Endothelial cell (in vitro differentiated cells): ENCODE measurements at regions not wholly inside any gene's neighbourhood (a gene's known extent, or its start where the extent isn't known, plus 50 kb on each side); places are given as distances from the start of the nearest gene placed in this dataset.

Source experiments
- DNase-seq: peaks from one replicate; pipeline ENCODE4 v3.0.0; 2021; ENCODE audit warnings: low spot score
- H3K27ac Mint-ChIP-seq: one replicate; pipeline ENCODE4 v1.8.0; 2021; ENCODE audit warnings: mixed read lengths, inconsistent platforms; ENCODE audit not compliant: unreplicated experiment
- H3K27me3 Mint-ChIP-seq: one replicate; pipeline ENCODE4 v1.8.0; 2021; ENCODE audit warnings: mild to moderate bottlenecking, moderate library complexity, mixed read lengths, inconsistent platforms; ENCODE audit not compliant: unreplicated experiment
- H3K36me3 Mint-ChIP-seq: one replicate; pipeline ENCODE4 v1.8.0; 2021; ENCODE audit warnings: mild to moderate bottlenecking, low read depth, mixed read lengths, inconsistent platforms; ENCODE audit not compliant: unreplicated experiment
- H3K4me1 Mint-ChIP-seq: one replicate; pipeline ENCODE4 v1.8.0; 2021; ENCODE audit warnings: mild to moderate bottlenecking, mixed read lengths, inconsistent platforms; ENCODE audit not compliant: unreplicated experiment
- H3K4me3 Mint-ChIP-seq: one replicate; pipeline ENCODE4 v1.8.0; 2021; ENCODE audit warnings: mild to moderate bottlenecking, mixed read lengths, inconsistent platforms; ENCODE audit not compliant: unreplicated experiment
- H3K9me3 Mint-ChIP-seq: one replicate; pipeline ENCODE4 v1.8.0; 2021; ENCODE audit warnings: mixed read lengths, inconsistent platforms; ENCODE audit not compliant: unreplicated experiment
- TF ChIP-seq, protein P1 (sequence below): fragments of 200-600 bp; sonication (generic); IDR thresholded peaks from one replicate; pipeline ENCODE4 v1.5.0; 2021; ENCODE audit warnings: antibody characterized with exemption; ENCODE audit not compliant: unreplicated experiment

DNA sequence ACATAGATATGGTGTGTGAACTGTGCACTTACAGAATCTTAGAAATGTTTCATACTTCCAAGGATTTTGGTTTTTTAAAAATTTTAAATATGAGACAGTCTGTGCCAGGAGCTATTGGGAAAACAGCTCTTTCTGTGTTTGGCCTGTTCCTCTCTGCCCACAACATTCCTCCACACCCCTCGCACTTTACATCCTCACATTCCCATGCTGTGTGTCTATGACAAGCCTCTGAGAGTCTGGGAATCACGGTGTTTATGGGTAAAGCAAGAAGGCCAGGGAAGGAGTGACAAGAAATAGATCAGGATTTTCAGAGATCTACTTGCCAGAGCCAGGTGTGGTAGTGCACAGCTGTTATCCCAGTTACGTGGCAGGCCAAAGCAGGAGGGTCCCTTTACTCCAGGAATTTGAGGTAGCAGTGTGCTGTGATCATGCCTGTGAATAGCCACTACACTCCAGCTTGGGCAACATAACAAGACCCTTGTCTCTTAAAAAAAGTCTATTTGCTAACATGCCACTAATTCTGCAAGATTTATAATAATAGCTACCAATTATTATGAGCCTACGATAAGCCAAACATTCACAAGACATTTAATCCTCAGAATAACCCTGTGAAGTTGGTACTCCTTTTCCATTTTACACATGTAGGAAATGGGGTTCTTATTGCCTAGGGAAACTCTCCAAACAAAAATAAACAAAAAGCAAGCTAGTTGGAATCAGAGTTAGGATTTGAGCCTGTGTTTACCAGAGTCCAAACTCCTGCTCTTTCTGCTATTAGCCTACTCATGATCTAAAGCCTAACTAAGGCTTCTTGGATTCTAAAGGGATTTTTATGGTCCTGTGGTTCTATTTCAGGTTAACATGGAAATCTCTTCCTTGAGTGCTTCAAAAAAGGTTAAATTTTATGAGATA is 168.3 kb upstream of the SP8 start:
- Mint-ChIP-seq H3K27me3 (peaks cover 1% of the 10 kb centered on the region), H3K9me3 (no peaks in the 10 kb centered on the region), H3K4me1 (peaks cover 10% of the 10 kb centered on the region), H3K4me3 (no peak overlapping the region), H3K36me3 (no peaks in the 10 kb centered on the region), H3K27ac (no peak overlapping the region)
- TF ChIP-seq, protein P1, sequence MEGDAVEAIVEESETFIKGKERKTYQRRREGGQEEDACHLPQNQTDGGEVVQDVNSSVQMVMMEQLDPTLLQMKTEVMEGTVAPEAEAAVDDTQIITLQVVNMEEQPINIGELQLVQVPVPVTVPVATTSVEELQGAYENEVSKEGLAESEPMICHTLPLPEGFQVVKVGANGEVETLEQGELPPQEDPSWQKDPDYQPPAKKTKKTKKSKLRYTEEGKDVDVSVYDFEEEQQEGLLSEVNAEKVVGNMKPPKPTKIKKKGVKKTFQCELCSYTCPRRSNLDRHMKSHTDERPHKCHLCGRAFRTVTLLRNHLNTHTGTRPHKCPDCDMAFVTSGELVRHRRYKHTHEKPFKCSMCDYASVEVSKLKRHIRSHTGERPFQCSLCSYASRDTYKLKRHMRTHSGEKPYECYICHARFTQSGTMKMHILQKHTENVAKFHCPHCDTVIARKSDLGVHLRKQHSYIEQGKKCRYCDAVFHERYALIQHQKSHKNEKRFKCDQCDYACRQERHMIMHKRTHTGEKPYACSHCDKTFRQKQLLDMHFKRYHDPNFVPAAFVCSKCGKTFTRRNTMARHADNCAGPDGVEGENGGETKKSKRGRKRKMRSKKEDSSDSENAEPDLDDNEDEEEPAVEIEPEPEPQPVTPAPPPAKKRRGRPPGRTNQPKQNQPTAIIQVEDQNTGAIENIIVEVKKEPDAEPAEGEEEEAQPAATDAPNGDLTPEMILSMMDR, result no peak
- no peak for DNase-seq

DNA sequence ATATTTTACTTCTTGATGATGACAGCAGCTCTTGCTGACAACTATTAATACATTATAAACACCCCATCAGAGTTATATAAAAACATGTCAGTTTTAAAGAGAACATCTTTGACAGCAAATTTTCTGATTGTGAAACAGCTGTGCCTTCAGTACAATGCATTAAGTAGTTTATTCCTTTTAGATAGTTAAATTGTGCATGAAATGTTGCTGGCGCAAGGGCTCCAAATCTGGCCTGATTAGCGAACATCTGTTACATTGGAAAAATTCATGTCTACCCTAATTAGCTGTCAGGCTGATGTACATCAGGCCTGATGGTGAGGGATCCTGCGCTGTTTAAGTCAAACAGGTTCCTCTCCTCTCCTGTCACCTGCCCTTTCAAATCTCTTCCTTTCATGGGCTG is 171.9 kb upstream of the SP8 start:
- Mint-ChIP-seq H3K4me1 (peaks cover 4% of the 10 kb centered on the region), H3K4me3 (no peak overlapping the region), H3K9me3 (no peaks in the 10 kb centered on the region), H3K36me3 (no peaks in the 10 kb centered on the region), H3K27ac (no peak overlapping the region), H3K27me3 (no peaks in the 10 kb centered on the region)
- TF ChIP-seq, protein P1, result no peak
- DNase-seq, result no peak

DNA sequence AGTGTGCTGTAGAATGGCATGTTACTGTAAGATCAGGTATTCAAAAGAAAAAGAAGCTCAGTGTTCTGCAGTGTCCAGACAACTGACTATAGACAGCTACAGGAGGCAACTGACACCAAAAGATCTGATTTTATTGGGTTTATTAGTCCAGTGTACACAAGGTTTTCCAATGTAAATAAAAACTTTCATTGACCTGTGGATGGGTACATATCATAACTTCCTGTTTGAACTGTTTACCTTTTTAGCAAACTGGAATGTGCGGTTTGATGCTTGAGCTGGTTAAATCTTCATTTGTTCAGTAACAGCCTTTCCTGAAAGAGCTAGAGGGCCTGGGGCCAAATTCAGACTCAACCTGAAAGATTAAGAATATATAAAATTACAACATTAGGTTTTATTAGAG is 172.6 kb upstream of the SP8 start:
- TF ChIP-seq, protein P1, result no peak
- Mint-ChIP-seq H3K27ac (no peak overlapping the region), H3K27me3 (no peaks in the 10 kb centered on the region), H3K4me3 (no peak overlapping the region), H3K4me1 (peaks cover 2% of the 10 kb centered on the region), H3K9me3 (no peaks in the 10 kb centered on the region), H3K36me3 (no peaks in the 10 kb centered on the region)
- no peak for DNase-seq

DNA sequence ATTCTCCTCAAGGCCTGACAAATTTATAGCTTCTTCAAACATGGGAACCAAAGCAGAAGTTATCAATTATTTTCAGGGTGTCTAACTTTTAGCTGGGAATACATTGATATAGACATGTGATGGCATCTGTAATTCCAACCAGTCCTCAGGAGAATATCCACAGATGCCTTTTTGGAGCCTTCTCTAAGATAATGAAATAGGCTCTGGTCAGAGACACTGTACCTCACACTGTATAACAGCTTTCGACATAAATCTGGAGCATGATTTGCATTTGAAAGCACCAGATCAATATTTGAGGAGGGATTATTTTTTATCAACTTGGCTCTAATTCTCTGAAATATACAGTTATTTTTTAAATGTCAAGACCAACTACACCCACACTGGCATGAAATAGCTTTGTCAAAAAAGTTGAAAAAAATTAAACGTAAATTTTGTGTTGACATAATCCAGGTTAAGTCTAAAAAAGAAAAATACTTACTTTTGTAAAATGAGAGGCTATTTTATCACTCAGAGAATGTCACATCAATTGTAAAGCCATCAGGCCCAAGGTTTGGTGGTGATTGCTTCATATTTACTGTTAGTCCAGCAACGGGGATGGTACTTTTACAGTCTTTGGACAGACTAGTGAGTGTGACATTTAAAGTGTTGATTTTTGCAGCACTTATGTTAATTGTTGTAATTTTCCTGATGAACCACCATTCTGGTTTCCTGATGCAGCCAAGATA is 177.0 kb upstream of the SP8 start:
- Mint-ChIP-seq H3K4me3 (no peak overlapping the region), H3K27me3 (no peaks in the 10 kb centered on the region), H3K9me3 (no peaks in the 10 kb centered on the region), H3K4me1 (no peaks in the 10 kb centered on the region), H3K27ac (no peak overlapping the region), H3K36me3 (no peaks in the 10 kb centered on the region)
- TF ChIP-seq, protein P1, result no peak
- DNase-seq, result no peak
